H1 (cell line): ENCODE measurements at regions not wholly inside any gene's neighbourhood (a gene's known extent, or its start where the extent isn't known, plus 50 kb on each side); places are given as distances from the start of the nearest gene placed in this dataset.
"Not testable (repeated sequence)": the region's sequence is repeated elsewhere in the genome, so short reads cannot be mapped to it uniquely, and the experiment has no call there.

ENCODE experiments used
- CTCF ChIA-PET: fragments of 300-600 bp; sonication (Branson Sonifier 250); formaldehyde crosslinking; loops from one replicate; lab custom pipeline; 2021; ENCODE audit not compliant: partially characterized antibody; lab: Charles Lee
- POLR2A ChIA-PET: fragments of 300-600 bp; sonication (Branson Sonifier 250); formaldehyde crosslinking; loops from one replicate; lab custom pipeline; 2021; ENCODE audit warnings: inconsistent platforms; ENCODE audit not compliant: partially characterized antibody; lab: Charles Lee
- DNase-seq, 2 experiments: peaks; one replicate each; pipeline versions ENCODE4 v3.0.0 to v3.0.0-alpha.2; 2010 to 2022; ENCODE audit warnings: low spot score in 2 of 2, low read depth in 1 of 2, mixed read lengths in 1 of 2
- FAIRE-seq: peaks from 2 replicates; lab custom pipeline; 2011; peaks lifted over from hg19 to GRCh38; lab: Jason Lieb, UNC
- H2AFZ ChIP-seq: 2 replicates; pipeline ENCODE4 v1.8.1; 2012; ENCODE audit warnings: low read length, inconsistent platforms
- H2AK5ac ChIP-seq: 2 replicates; pipeline ENCODE4 v1.6.1; 2013; ENCODE audit warnings: low read depth, low read length
- H2BK120ac ChIP-seq: replicated peaks from 2 replicates; pipeline ENCODE3; 2013; ENCODE audit warnings: low read depth, low read length, inconsistent platforms
- H2BK12ac ChIP-seq: 2 replicates; pipeline ENCODE4 v1.6.1; 2013; ENCODE audit warnings: low read depth, low read length
- H2BK15ac ChIP-seq: 2 replicates; pipeline ENCODE4 v1.6.1; 2013; ENCODE audit warnings: low read length
- H2BK20ac ChIP-seq: 2 replicates; pipeline ENCODE4 v1.6.1; 2013; ENCODE audit warnings: low read length
- H2BK5ac ChIP-seq: 2 replicates; pipeline ENCODE4 v1.6.1; 2013; ENCODE audit warnings: low read depth, low read length
- H3K14ac ChIP-seq: 2 replicates; pipeline ENCODE4 v1.6.1; 2013; ENCODE audit warnings: inconsistent platforms; ENCODE audit not compliant: insufficient read length
- H3K18ac ChIP-seq: 2 replicates; pipeline ENCODE4 v1.6.1; 2013; ENCODE audit warnings: low read length; ENCODE audit errors: extremely low read depth
- H3K23ac ChIP-seq: 2 replicates; pipeline ENCODE4 v1.6.1; 2013; ENCODE audit warnings: inconsistent platforms; ENCODE audit not compliant: insufficient read length
- H3K23me2 ChIP-seq: 2 replicates; pipeline ENCODE4 v1.6.1; 2013; ENCODE audit warnings: low read depth, low read length
- H3K27ac ChIP-seq: 2 replicates; pipeline ENCODE4 v1.6.1; 2011; ENCODE audit warnings: low read depth, low read length, inconsistent platforms
- H3K27me3 ChIP-seq, 4 experiments: replicated peaks in 1 of 4; 1 replicate in 1 of 4; 2 replicates in 3 of 4; pipeline versions ENCODE4 v1.6.1 to v1.8.1; 2011 to 2013; ENCODE audit warnings: low read length in 3 of 4, mild to moderate bottlenecking in 3 of 4, inconsistent platforms in 2 of 4, mixed read lengths in 2 of 4, moderate library complexity in 1 of 4; ENCODE audit not compliant: control insufficient read depth in 3 of 4, insufficient read depth in 3 of 4; ENCODE audit errors: extremely low read depth in 1 of 4
- H3K36me3 ChIP-seq, 4 experiments: 2 replicates each; pipeline versions ENCODE4 v1.6.1 to v1.8.1; 2011 to 2013; ENCODE audit warnings: mild to moderate bottlenecking in 4 of 4, low read length in 3 of 4, moderate library complexity in 2 of 4, control low read depth in 1 of 4, inconsistent platforms in 1 of 4; ENCODE audit not compliant: insufficient read depth in 4 of 4, control insufficient read depth in 2 of 4
- H3K4ac ChIP-seq: replicated peaks from 2 replicates; pipeline ENCODE3; 2013; ENCODE audit warnings: low read length, low read depth, mixed read lengths, inconsistent platforms; ENCODE audit not compliant: insufficient read length
- H3K4me1 ChIP-seq, 4 experiments: replicated peaks in 1 of 4; 1 replicate in 1 of 4; 2 replicates in 3 of 4; pipeline versions ENCODE4 v1.6.1 to v1.8.1; 2011 to 2013; ENCODE audit warnings: low read length in 3 of 4, inconsistent platforms in 2 of 4, mixed read lengths in 1 of 4; ENCODE audit not compliant: insufficient read depth in 4 of 4, control insufficient read depth in 3 of 4
- H3K4me2 ChIP-seq, 2 experiments: 2 replicates each; pipeline versions ENCODE4 v1.6.1 to v1.8.1; 2011 to 2013; ENCODE audit warnings: low read depth in 2 of 2, low read length in 2 of 2, control low read depth in 1 of 2, inconsistent platforms in 1 of 2, mild to moderate bottlenecking in 1 of 2; ENCODE audit not compliant: insufficient read depth in 1 of 2
- H3K4me3 ChIP-seq, 4 experiments: fragments of 200-600, 300-600 bp in 1 of 4; sonication (generic), shearing (Covaris generic), sonication (Bioruptor Twin) in 1 of 4; 2 replicates each; pipeline versions ENCODE4 v1.5.1 to v1.8.1; 2011 to 2016; ENCODE audit warnings: low read length in 4 of 4, low read depth in 3 of 4, control low read depth in 2 of 4, inconsistent platforms in 2 of 4, mild to moderate bottlenecking in 2 of 4, mixed read lengths in 1 of 4, moderate library complexity in 1 of 4; ENCODE audit not compliant: insufficient read depth in 2 of 4; ENCODE audit errors: extremely low read depth in 1 of 4
- H3K56ac ChIP-seq: replicated peaks from 2 replicates; pipeline ENCODE3; 2013; ENCODE audit warnings: low read depth, mild to moderate bottlenecking, mixed read lengths, low read length, inconsistent platforms; ENCODE audit not compliant: insufficient read length
- H3K79me1 ChIP-seq: 2 replicates; pipeline ENCODE4 v1.6.1; 2013; ENCODE audit warnings: low read depth, low read length, control low read depth
- H3K79me2 ChIP-seq, 2 experiments: 2 replicates each; pipeline versions ENCODE4 v1.6.1 to v1.8.1; 2012 to 2013; ENCODE audit warnings: low read length in 2 of 2, mild to moderate bottlenecking in 2 of 2, inconsistent platforms in 1 of 2; ENCODE audit not compliant: insufficient read depth in 2 of 2, control insufficient read depth in 1 of 2
- H3K9ac ChIP-seq, 4 experiments: replicated peaks in 1 of 4; 1 replicate in 1 of 4; 2 replicates in 3 of 4; pipeline versions ENCODE4 v1.6.1 to v1.8.1; 2011 to 2013; ENCODE audit warnings: low read depth in 3 of 4, low read length in 3 of 4, control low read depth in 2 of 4, mild to moderate bottlenecking in 2 of 4, moderate library complexity in 2 of 4, inconsistent platforms in 1 of 4; ENCODE audit errors: extremely low read depth in 1 of 4
- H3K9me3 ChIP-seq, 2 experiments: 2 replicates each; pipeline versions ENCODE4 v1.6.1 to v1.8.1; 2012 to 2013; ENCODE audit warnings: mild to moderate bottlenecking in 2 of 2, moderate library complexity in 2 of 2, control low read depth in 1 of 2, inconsistent platforms in 1 of 2, low read depth in 1 of 2, low read length in 1 of 2, mixed read lengths in 1 of 2; ENCODE audit not compliant: insufficient read depth in 2 of 2
- H4K20me1 ChIP-seq, 2 experiments: replicated peaks in 1 of 2; 2 replicates each; pipeline versions ENCODE3 to v1.8.1; 2011 to 2013; ENCODE audit warnings: inconsistent platforms in 2 of 2, low read length in 2 of 2, mild to moderate bottlenecking in 1 of 2; ENCODE audit not compliant: insufficient read depth in 2 of 2, control insufficient read depth in 1 of 2
- H4K5ac ChIP-seq: 2 replicates; pipeline ENCODE4 v1.6.1; 2013; ENCODE audit warnings: low read length, low read depth, mixed read lengths, inconsistent platforms; ENCODE audit not compliant: insufficient read length
- H4K8ac ChIP-seq: 2 replicates; pipeline ENCODE4 v1.8.0; 2013; ENCODE audit warnings: mild to moderate bottlenecking, moderate library complexity, low read length, inconsistent platforms; ENCODE audit not compliant: insufficient read depth; ENCODE audit errors: extremely low read depth
- H4K91ac ChIP-seq: replicated peaks from 2 replicates; pipeline ENCODE3; 2013; ENCODE audit warnings: low read length, mixed read lengths, inconsistent platforms; ENCODE audit not compliant: insufficient read length
- WGBS, 2 experiments: shearing (Covaris generic) in 1 of 2; methylation state at CpG; one replicate each; pipeline versions ENCODE4 v1.1.6 to v1.1.7; 2013 to 2015; ENCODE audit warnings: low lambda C conversion rate in 2 of 2, mixed read lengths in 2 of 2, inconsistent platforms in 1 of 2, low coverage in 1 of 2, missing lambda C conversion rate in 1 of 2; ENCODE audit not compliant: insufficient replicate concordance in 2 of 2, insufficient coverage in 1 of 2, insufficient read length in 1 of 2; ENCODE audit errors: extremely low coverage in 1 of 2, missing lambda C conversion rate in 1 of 2; 5-methylcytosine and 5-hydroxymethylcytosine counted together

DNA sequence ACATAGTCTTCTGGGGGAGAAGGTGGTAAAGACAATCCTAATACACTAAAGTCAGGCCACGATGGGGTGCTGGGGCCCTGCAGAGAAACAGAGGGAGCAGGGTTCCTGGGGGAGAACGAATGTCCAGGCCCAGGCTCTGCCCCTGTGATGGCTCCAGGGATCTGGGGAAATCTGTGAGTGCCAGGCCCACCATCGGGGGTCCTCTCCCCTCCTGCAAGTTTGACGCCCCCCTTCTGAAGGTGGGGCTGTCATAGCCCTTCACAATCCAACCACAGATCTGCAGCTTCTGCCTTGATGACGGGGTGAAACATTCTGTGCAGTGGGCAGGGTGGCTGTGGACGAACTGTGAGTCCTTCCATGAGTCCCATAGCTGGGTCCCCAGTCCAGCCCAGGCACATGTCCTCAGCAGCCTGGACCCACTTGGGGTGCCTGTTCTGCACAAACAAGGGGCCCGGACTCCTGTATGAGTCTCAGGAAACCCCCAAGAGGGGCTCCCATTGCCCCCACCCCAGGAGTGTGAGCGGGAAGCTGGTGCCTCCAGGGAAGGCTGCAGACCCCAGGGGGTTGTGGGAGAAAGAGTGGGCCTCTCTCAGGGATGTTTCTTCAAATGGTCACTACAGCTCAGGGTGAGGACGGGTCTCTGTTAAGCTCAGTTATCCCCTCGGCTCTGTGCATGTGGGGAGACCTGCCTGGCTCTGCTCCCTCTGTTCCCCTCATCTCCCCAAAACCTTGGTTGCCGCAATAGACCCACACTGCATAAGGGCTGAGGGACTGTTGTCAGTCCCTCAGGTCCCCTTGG lies 134.3 kb downstream of the TNFRSF13B start:
- H3K56ac ChIP-seq, H3K4ac ChIP-seq, H3K14ac ChIP-seq, H3K18ac ChIP-seq, H2BK12ac ChIP-seq, H3K9ac ChIP-seq, H3K27me3 ChIP-seq, H2BK20ac ChIP-seq, H4K8ac ChIP-seq, H4K91ac ChIP-seq, H3K79me2 ChIP-seq, H2BK5ac ChIP-seq, FAIRE-seq, H3K79me1 ChIP-seq, H3K4me1 ChIP-seq, H2BK120ac ChIP-seq, DNase-seq, H3K36me3 ChIP-seq, H3K4me3 ChIP-seq, POLR2A ChIA-PET, H4K20me1 ChIP-seq, H3K23me2 ChIP-seq, H3K27ac ChIP-seq, H3K9me3 ChIP-seq, H2BK15ac ChIP-seq, H2AFZ ChIP-seq, CTCF ChIA-PET, H3K23ac ChIP-seq, H4K5ac ChIP-seq, H3K4me2 ChIP-seq, H2AK5ac ChIP-seq: not testable (repeated sequence)
- 90% methylated on average over 1 of the region's 11 CpGs; no CpG with 5 or more reads in 1 of the 2 experiments for WGBS, 2 experiments
